Progenitor cell of endocrine pancreas (in vitro differentiated cells): ENCODE measurements at regions not wholly inside any gene's neighbourhood (a gene's known extent, or its start where the extent isn't known, plus 50 kb on each side); places are given as distances from the start of the nearest gene placed in this dataset.

Experiments
- DNase-seq: peaks from one replicate; pipeline ENCODE4 v3.0.0; 2021; ENCODE audit warnings: low spot score; ENCODE audit not compliant: unreplicated experiment
- H3K27ac Mint-ChIP-seq: 2 replicates; pipeline ENCODE4 v1.8.0; 2021; ENCODE audit warnings: mild to moderate bottlenecking, moderate library complexity, mixed read lengths
- H3K27me3 Mint-ChIP-seq: 2 replicates; pipeline ENCODE4 v1.8.0; 2021; ENCODE audit warnings: mixed read lengths
- H3K36me3 Mint-ChIP-seq: 2 replicates; pipeline ENCODE4 v1.8.0; 2022; ENCODE audit warnings: mixed read lengths; ENCODE audit not compliant: insufficient read depth
- H3K4me1 Mint-ChIP-seq: 2 replicates; pipeline ENCODE4 v1.8.0; 2021; ENCODE audit warnings: low read depth, mixed read lengths
- H3K4me3 Mint-ChIP-seq: 2 replicates; pipeline ENCODE4 v1.8.0; 2021; ENCODE audit warnings: low read depth, mild to moderate bottlenecking, moderate library complexity, mixed read lengths
- H3K9me3 Mint-ChIP-seq: 2 replicates; pipeline ENCODE4 v1.8.0; 2021; ENCODE audit warnings: low read depth, mixed read lengths
- TF ChIP-seq, protein P1 (sequence below): fragments of 200-600 bp; sonication (generic); IDR thresholded peaks from one replicate; pipeline ENCODE4 v1.5.0; 2021; ENCODE audit warnings: antibody characterized with exemption, mild to moderate bottlenecking; ENCODE audit not compliant: unreplicated experiment

DNA sequence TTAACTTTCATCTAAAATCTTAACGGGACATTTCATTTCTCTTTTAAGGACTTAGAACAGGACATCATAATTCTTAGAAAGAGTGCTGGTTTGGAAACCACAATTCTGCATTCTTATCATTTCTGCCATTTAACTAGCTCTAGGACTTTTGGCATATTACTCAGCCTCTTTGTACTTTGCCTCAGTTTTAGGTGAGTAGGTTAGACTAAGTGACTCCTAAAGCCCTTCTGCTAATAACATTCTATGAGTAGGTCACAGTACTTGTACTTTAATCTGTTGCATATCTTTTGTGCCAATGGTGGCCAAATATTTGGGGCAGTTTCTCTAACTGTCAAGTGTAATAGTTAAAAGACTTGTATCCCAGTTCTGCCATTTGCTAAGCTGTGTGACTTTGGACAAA lies 115.4 kb upstream of the NUDT6 start:
- H3K27ac Mint-ChIP-seq, result no peak overlapping the region

DNA sequence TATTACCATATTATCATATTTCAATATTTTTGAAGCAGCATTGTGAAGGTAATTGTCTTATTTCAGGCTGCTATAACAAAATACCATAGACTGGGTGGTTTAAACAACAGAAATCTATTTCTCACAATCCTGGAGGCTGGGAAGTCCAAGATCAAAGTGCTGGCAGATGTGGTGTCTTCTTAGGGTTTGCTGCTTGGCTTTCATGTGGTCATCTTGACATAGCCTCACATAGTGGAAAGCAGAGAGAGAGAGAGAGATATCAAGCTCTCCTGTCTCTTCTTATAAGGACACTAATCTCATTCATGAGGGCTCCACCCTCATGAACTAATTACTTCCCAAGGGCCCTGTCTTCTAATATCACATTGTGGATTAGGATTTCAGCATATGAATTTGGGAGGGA lies 119.7 kb upstream of the NUDT6 start:
- TF ChIP-seq, protein P1, sequence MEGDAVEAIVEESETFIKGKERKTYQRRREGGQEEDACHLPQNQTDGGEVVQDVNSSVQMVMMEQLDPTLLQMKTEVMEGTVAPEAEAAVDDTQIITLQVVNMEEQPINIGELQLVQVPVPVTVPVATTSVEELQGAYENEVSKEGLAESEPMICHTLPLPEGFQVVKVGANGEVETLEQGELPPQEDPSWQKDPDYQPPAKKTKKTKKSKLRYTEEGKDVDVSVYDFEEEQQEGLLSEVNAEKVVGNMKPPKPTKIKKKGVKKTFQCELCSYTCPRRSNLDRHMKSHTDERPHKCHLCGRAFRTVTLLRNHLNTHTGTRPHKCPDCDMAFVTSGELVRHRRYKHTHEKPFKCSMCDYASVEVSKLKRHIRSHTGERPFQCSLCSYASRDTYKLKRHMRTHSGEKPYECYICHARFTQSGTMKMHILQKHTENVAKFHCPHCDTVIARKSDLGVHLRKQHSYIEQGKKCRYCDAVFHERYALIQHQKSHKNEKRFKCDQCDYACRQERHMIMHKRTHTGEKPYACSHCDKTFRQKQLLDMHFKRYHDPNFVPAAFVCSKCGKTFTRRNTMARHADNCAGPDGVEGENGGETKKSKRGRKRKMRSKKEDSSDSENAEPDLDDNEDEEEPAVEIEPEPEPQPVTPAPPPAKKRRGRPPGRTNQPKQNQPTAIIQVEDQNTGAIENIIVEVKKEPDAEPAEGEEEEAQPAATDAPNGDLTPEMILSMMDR, result no peak
- no peak overlapping the region for H3K4me3 Mint-ChIP-seq
- H3K27ac Mint-ChIP-seq, result no peak overlapping the region
- no peaks in the 10 kb centered on the region for H3K4me1 Mint-ChIP-seq
- no peaks in the 10 kb centered on the region for H3K27me3 Mint-ChIP-seq
- H3K36me3 Mint-ChIP-seq, result peaks cover 35% of the 10 kb centered on the region
- DNase-seq, result no peak
- H3K9me3 Mint-ChIP-seq, result peaks cover 33% of the 10 kb centered on the region

More for the DNA sequence above, 115.4 kb upstream of the NUDT6 start:
- TF ChIP-seq, protein P1, result no peak
- DNase-seq, result no peak
- Mint-ChIP-seq H3K9me3 (peaks cover 10% of the 10 kb centered on the region), H3K36me3 (peaks cover 11% of the 10 kb centered on the region), H3K4me1 (no peaks in the 10 kb centered on the region), H3K4me3 (no peak overlapping the region), H3K27me3 (no peaks in the 10 kb centered on the region)

DNA sequence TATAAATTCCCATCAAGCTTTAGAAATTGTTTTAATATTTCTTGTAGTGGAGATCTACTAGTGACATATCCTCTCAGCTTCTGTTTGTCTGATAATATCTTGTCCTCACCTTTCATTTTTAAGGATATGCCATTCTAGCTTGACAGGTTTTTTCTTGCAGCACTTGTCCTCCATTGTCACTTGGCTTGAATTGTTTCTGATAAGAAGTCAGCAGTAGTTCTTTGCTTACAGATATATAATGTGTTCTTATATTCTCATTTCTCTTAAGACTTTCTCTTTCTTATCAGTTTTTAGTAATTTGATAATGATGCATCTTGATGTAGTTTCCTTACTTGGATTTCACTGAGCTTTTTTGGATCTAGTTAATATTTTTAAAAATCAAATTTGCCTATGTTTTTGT lies 120.6 kb upstream of the NUDT6 start:
- H3K4me3 Mint-ChIP-seq, result no peak overlapping the region
- H3K4me1 Mint-ChIP-seq, result no peaks in the 10 kb centered on the region
- peak overlapping the region; percentile 67 for H3K27ac Mint-ChIP-seq
- no peaks in the 10 kb centered on the region for H3K27me3 Mint-ChIP-seq
- no peak for DNase-seq
- peaks cover 39% of the 10 kb centered on the region for H3K9me3 Mint-ChIP-seq
- TF ChIP-seq, protein P1, result no peak
- peaks cover 39% of the 10 kb centered on the region for H3K36me3 Mint-ChIP-seq

DNA sequence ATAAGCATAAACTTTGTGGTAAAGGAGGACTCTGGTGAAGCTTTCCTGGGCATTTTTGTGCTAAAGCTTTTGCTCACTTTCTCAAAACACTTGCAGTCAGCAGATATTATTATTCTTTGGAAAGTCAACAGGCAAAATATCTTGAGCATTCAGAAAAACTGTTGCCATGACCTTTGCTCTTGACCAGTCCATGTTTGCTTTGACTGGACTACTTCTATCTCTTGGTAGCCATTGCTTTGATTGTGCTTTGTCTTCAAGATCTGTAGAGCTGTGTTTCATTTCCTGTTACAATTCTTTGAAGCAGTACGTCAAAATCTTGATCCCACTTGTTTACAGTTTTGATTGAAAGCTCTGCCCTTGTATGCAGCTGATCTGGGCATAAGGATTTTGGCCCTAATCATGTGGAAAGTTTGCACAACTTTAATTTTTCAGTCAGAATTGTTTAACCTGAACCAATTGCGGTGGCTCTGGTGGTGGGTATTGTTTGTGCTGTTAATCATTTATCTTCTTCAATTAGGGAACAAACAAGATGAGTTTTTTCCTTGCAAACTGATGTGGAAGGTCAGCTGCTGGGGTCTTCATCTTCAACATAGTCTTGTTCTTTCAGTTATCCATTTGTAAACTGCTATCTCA lies 121.5 kb upstream of the NUDT6 start:
- peaks cover 48% of the 10 kb centered on the region for H3K36me3 Mint-ChIP-seq
- H3K4me1 Mint-ChIP-seq, result no peaks in the 10 kb centered on the region
- H3K27ac Mint-ChIP-seq, result no peak overlapping the region
- H3K9me3 Mint-ChIP-seq, result peaks cover 48% of the 10 kb centered on the region
- no peak for DNase-seq
- TF ChIP-seq, protein P1, result no peak
- no peaks in the 10 kb centered on the region for H3K27me3 Mint-ChIP-seq
- H3K4me3 Mint-ChIP-seq, result no peak overlapping the region

DNA sequence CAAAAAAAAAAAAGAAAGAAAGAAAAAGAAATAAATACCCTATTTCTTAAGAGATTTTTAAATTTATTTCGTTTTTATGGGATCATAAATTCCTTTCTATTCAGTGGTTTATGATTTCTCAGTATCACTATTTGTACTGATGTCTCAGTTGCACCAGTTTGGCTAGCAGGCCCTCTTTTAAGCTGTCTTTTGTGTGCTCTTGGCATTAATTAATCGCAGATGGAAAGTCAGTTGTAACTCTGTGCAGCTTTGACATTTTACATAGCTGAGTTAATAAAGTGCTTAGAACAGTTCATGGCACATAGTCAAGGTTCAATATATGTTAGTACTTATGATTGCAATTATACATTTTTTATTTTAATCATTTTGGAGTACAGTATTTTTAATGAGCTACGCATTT lies 123.7 kb upstream of the NUDT6 start:
- peaks cover 55% of the 10 kb centered on the region for H3K36me3 Mint-ChIP-seq
- H3K9me3 Mint-ChIP-seq, result peaks cover 66% of the 10 kb centered on the region
- TF ChIP-seq, protein P1, result no peak
- H3K4me3 Mint-ChIP-seq, result no peak overlapping the region
- no peaks in the 10 kb centered on the region for H3K4me1 Mint-ChIP-seq
- no peak overlapping the region for H3K27ac Mint-ChIP-seq
- H3K27me3 Mint-ChIP-seq, result no peaks in the 10 kb centered on the region
- DNase-seq, result no peak
